ENCODE measurements at regions not wholly inside any gene's neighbourhood (a gene's known extent, or its start where the extent isn't known, plus 50 kb on each side); places are given as distances from the start of the nearest gene placed in this dataset.

GRCh38 chr4:156609421-156609820 lies 362.2 kb downstream of the PDGFC start:
- Histone ChIP-seq H3K9me3 (no peaks in the 10 kb centered on the region), H3K27me3 (ENCODE audit: low read depth) (no peaks in the 10 kb centered on the region), H3K4me3 (no peak overlapping the region), H3K27ac (no peak overlapping the region), H3K4me1 (no peaks in the 10 kb centered on the region), H3K36me3 (no peaks in the 10 kb centered on the region)
- intact Hi-C loops (cut with DNase I) = no loop called here
- no peak for TF ChIP-seq CTCF (IDR thresholded peaks at IDR 0.05)
- DNase-seq (peak; percentile 48), ATAC-seq (no peak)

- ATAC-seq = no peak
- TF ChIP-seq CTCF (IDR thresholded peaks at IDR 0.05) = no peak
- intact Hi-C loops (cut with DNase I) = no loop called here
- no peak overlapping the region for H3K4me3 ChIP-seq
- H3K27me3 ChIP-seq (ENCODE audit: low read depth) = no peaks in the 10 kb centered on the region
- no peaks in the 10 kb centered on the region for H3K4me1 ChIP-seq
- H3K36me3 ChIP-seq = no peaks in the 10 kb centered on the region
- DNase-seq = no peak
- H3K27ac ChIP-seq = no peak overlapping the region
- no peaks in the 10 kb centered on the region for H3K9me3 ChIP-seq
These were observed 362.9 kb downstream of the PDGFC start for GRCh38 chr4:156608651-156609050.

GRCh38 chr4:156607478-156607857 lies 364.1 kb downstream of the PDGFC start:
- DNase-seq (no peak), ATAC-seq (no peak)
- intact Hi-C loops (cut with DNase I) = no loop called here
- Histone ChIP-seq H3K9me3 (no peaks in the 10 kb centered on the region), H3K36me3 (no peaks in the 10 kb centered on the region), H3K27ac (no peak overlapping the region), H3K27me3 (ENCODE audit: low read depth) (no peaks in the 10 kb centered on the region), H3K4me3 (no peak overlapping the region), H3K4me1 (no peaks in the 10 kb centered on the region)
- TF ChIP-seq CTCF (IDR thresholded peaks at IDR 0.05) = no peak

- no peak for TF ChIP-seq CTCF (IDR thresholded peaks at IDR 0.05)
- no peaks in the 10 kb centered on the region for H3K9me3 ChIP-seq
- H3K4me3 ChIP-seq = no peak overlapping the region
- intact Hi-C loops (cut with DNase I) = no loop called here
- ATAC-seq (no peak), DNase-seq (no peak)
- H3K27ac ChIP-seq = no peak overlapping the region
- H3K4me1 ChIP-seq = no peaks in the 10 kb centered on the region
- H3K27me3 ChIP-seq (ENCODE audit: low read depth) = no peaks in the 10 kb centered on the region
- H3K36me3 ChIP-seq = no peaks in the 10 kb centered on the region
These were observed 364.8 kb downstream of the PDGFC start for GRCh38 chr4:156606554-156607477.

DNA sequence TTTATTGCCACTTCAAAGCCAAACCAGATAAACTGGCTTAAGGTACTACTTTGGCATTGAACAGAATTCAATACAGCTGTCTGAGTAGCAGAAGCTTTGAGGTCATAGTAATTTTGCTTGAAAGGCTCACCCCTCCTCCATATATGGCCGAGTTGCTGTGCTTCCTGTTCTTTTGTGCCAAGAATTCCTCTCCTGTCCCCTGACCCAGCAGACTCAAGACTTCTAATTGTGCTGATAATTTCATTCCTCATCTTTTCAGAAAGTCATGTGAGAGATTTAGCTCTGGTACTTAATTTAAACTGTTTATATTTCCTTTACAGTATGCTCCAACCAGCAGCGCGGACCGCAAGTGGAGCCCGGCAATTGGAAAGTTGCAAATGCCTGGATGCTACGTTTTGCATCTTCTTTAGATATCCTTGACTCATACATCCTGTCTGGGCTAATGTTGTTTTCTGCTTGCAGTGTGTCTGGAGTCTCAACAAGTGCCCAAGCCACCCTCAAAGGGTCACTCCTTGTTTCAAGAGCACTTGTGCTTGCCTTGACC lies 373.4 kb downstream of the PDGFC start:
- Histone ChIP-seq H3K27ac (no peak overlapping the region), H3K4me3 (no peak overlapping the region), H3K9me3 (no peaks in the 10 kb centered on the region), H3K27me3 (ENCODE audit: low read depth) (no peaks in the 10 kb centered on the region), H3K36me3 (no peaks in the 10 kb centered on the region), H3K4me1 (peaks cover 9% of the 10 kb centered on the region)
- intact Hi-C loops (cut with DNase I) = no loop called here
- ATAC-seq (peak; percentile 77 to 81), DNase-seq (peak; percentile 26)
- no peak for TF ChIP-seq CTCF (IDR thresholded peaks at IDR 0.05)
